ENCODE measurements at regions not wholly inside any gene's neighbourhood (a gene's known extent, or its start where the extent isn't known, plus 50 kb on each side); places are given as distances from the start of the nearest gene placed in this dataset.

GRCh38 chr5:114910727-114911126 is 259.0 kb downstream of the TRIM36 start:
- no peak for DNase-seq
- Histone ChIP-seq H3K27me3 (no peaks in the 10 kb centered on the region), H3K36me3 (no peaks in the 10 kb centered on the region), H3K27ac (no peak overlapping the region), H3K4me3 (no peak overlapping the region), H3K4me1 (ENCODE audit: insufficient read depth) (no peaks in the 10 kb centered on the region), H3K9me3 (no peaks in the 10 kb centered on the region)
- intact Hi-C loops (cut with DNase I) = no loop called here
- TF ChIP-seq POLR2A (IDR thresholded peaks at IDR 0.05) (no peak), EP300 (IDR thresholded peaks at IDR 0.05) (no peak)
- TF ChIP-seq, protein P1, sequence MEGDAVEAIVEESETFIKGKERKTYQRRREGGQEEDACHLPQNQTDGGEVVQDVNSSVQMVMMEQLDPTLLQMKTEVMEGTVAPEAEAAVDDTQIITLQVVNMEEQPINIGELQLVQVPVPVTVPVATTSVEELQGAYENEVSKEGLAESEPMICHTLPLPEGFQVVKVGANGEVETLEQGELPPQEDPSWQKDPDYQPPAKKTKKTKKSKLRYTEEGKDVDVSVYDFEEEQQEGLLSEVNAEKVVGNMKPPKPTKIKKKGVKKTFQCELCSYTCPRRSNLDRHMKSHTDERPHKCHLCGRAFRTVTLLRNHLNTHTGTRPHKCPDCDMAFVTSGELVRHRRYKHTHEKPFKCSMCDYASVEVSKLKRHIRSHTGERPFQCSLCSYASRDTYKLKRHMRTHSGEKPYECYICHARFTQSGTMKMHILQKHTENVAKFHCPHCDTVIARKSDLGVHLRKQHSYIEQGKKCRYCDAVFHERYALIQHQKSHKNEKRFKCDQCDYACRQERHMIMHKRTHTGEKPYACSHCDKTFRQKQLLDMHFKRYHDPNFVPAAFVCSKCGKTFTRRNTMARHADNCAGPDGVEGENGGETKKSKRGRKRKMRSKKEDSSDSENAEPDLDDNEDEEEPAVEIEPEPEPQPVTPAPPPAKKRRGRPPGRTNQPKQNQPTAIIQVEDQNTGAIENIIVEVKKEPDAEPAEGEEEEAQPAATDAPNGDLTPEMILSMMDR (IDR thresholded peaks at IDR 0.05) = no peak

- intact Hi-C loops (cut with DNase I) = no loop called here
- Histone ChIP-seq H3K27me3 (no peaks in the 10 kb centered on the region), H3K9me3 (no peaks in the 10 kb centered on the region), H3K27ac (no peak overlapping the region), H3K4me3 (no peak overlapping the region), H3K4me1 (ENCODE audit: insufficient read depth) (no peaks in the 10 kb centered on the region), H3K36me3 (no peaks in the 10 kb centered on the region)
- WGBS, 3 donors = 88 to 95% (median 91%) methylated on average over 2 of the region's 2 CpGs
- DNase-seq = no peak
- TF ChIP-seq POLR2A (IDR thresholded peaks at IDR 0.05) (no peak), EP300 (IDR thresholded peaks at IDR 0.05) (no peak)
- TF ChIP-seq, protein P1 (IDR thresholded peaks at IDR 0.05) = no peak
Measured at GRCh38 chr5:114909424-114909823, 260.3 kb downstream of the TRIM36 start.

- 76 to 82% (median 76%) methylated on average over 2 of the region's 2 CpGs for WGBS, 3 donors
Measured at GRCh38 chr5:114903767-114904166, 265.9 kb downstream of the TRIM36 start.

GRCh38 chr5:114898602-114899001 is 271.1 kb downstream of the TRIM36 start:
- H3K27ac ChIP-seq = no peak overlapping the region
- H3K4me1 ChIP-seq (ENCODE audit: insufficient read depth) = no peaks in the 10 kb centered on the region
- no peak for DNase-seq
- TF ChIP-seq POLR2A (IDR thresholded peaks at IDR 0.05) = no peak
- TF ChIP-seq EP300 (IDR thresholded peaks at IDR 0.05) = no peak
- TF ChIP-seq, protein P1 (IDR thresholded peaks at IDR 0.05) = no peak
- intact Hi-C loops (cut with DNase I) = no loop called here
- no peaks in the 10 kb centered on the region for H3K27me3 ChIP-seq
- no peaks in the 10 kb centered on the region for H3K9me3 ChIP-seq
- H3K4me3 ChIP-seq = no peak overlapping the region
- 79 to 88% (median 84%) methylated on average over 2 of the region's 2 CpGs for WGBS, 3 donors
- H3K36me3 ChIP-seq = no peaks in the 10 kb centered on the region

More at GRCh38 chr5:114903767-114904166, 265.9 kb downstream of the TRIM36 start:
- Histone ChIP-seq H3K4me1 (ENCODE audit: insufficient read depth) (no peaks in the 10 kb centered on the region), H3K27ac (no peak overlapping the region), H3K27me3 (no peaks in the 10 kb centered on the region), H3K36me3 (no peaks in the 10 kb centered on the region), H3K9me3 (no peaks in the 10 kb centered on the region), H3K4me3 (no peak overlapping the region)
- TF ChIP-seq, protein P1 (IDR thresholded peaks at IDR 0.05) = no peak
- TF ChIP-seq EP300 (IDR thresholded peaks at IDR 0.05) (no peak), POLR2A (IDR thresholded peaks at IDR 0.05) (no peak)
- intact Hi-C loops (cut with DNase I) = no loop called here
- DNase-seq = no peak

DNA sequence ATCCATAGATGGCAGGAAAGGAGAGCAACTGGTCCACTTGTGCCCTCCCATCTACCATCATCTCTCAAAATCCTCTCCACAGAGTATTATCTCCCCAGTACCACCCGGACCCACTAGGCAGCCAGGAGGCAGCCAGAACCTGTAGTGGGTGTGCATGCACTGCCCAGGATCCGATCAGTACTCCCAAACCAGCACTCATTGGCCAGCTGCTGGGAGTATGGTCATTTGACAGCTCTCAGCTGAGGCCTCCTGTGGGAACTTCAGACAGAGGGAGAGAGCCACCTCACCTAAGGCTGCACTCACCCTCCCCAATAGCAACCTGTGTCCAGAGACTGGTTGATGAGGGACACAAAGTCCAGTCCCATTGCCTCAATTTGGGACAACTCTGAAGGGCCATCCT is 286.0 kb downstream of the TRIM36 start:
- no peak for DNase-seq
- Histone ChIP-seq H3K4me3 (no peak overlapping the region), H3K4me1 (ENCODE audit: insufficient read depth) (no peaks in the 10 kb centered on the region), H3K36me3 (no peaks in the 10 kb centered on the region), H3K9me3 (no peaks in the 10 kb centered on the region), H3K27ac (no peak overlapping the region), H3K27me3 (no peaks in the 10 kb centered on the region)
- TF ChIP-seq, protein P1 (IDR thresholded peaks at IDR 0.05) = no peak
- no peak for TF ChIP-seq EP300 (IDR thresholded peaks at IDR 0.05)
- TF ChIP-seq POLR2A (IDR thresholded peaks at IDR 0.05) = no peak
- 73 to 78% (median 76%) methylated on average over 2 of the region's 2 CpGs for WGBS, 3 donors
- intact Hi-C loops (cut with DNase I) = no loop called here
